CD14-positive monocyte (primary cell): ENCODE measurements at regions not wholly inside any gene's neighbourhood (a gene's known extent, or its start where the extent isn't known, plus 50 kb on each side); places are given as distances from the start of the nearest gene placed in this dataset.
"Not testable (repeated sequence)": the region's sequence is repeated elsewhere in the genome, so short reads cannot be mapped to it uniquely, and the experiment has no call there.

Source experiments
- DNase-seq, 3 donors: peaks; one replicate each; pipeline ENCODE4 v3.0.0-alpha.2; 2011 to 2022
- H2AFZ ChIP-seq: 2 replicates; pipeline ENCODE4 v1.6.0; 2012; ENCODE audit warnings: mild to moderate bottlenecking, low read depth, low read length, inconsistent platforms; ENCODE audit not compliant: insufficient read depth, poor library complexity, severe bottlenecking
- H3K27ac ChIP-seq, 2 donors: 1 replicate in 1 of 2; 2 replicates in 1 of 2; pipeline ENCODE4 v1.5.1; 2012 to 2013; ENCODE audit warnings: low read length in 2 of 2, control low read depth in 1 of 2, inconsistent platforms in 1 of 2, low read depth in 1 of 2, mild to moderate bottlenecking in 1 of 2
- H3K27me3 ChIP-seq, 2 donors: one replicate each; pipeline versions ENCODE4 v1.6.0 to v1.6.1; 2011 to 2013; ENCODE audit warnings: low read length in 2 of 2; ENCODE audit not compliant: control insufficient read depth in 2 of 2, insufficient read depth in 2 of 2
- H3K36me3 ChIP-seq, 2 donors: replicated peaks in 1 of 2; 1 replicate in 1 of 2; 2 replicates in 1 of 2; pipeline versions ENCODE4 v1.5.1 to v1.6.1; 2012 to 2013; ENCODE audit warnings: low read length in 2 of 2, control low read depth in 1 of 2, inconsistent platforms in 1 of 2, mild to moderate bottlenecking in 1 of 2; ENCODE audit not compliant: insufficient read depth in 2 of 2, control insufficient read depth in 1 of 2
- H3K4me1 ChIP-seq, 2 donors: 1 replicate in 1 of 2; 2 replicates in 1 of 2; pipeline versions ENCODE4 v1.5.1 to v1.6.1; 2012 to 2013; ENCODE audit warnings: low read length in 2 of 2, control low read depth in 1 of 2, inconsistent platforms in 1 of 2, mild to moderate bottlenecking in 1 of 2, moderate library complexity in 1 of 2; ENCODE audit not compliant: insufficient read depth in 2 of 2, control insufficient read depth in 1 of 2
- H3K4me2 ChIP-seq: replicated peaks from 2 replicates; pipeline ENCODE3; 2012; ENCODE audit warnings: low read length, moderate library complexity, mild to moderate bottlenecking; ENCODE audit not compliant: poor library complexity, severe bottlenecking; ENCODE audit errors: extremely low read depth
- H3K4me3 ChIP-seq, 3 experiments: fragments of 200-600 bp in 1 of 3; sonication (generic) in 1 of 3; replicated peaks in 1 of 3; 1 replicate in 2 of 3; 2 replicates in 1 of 3; pipeline ENCODE4 v1.5.1; 2011 to 2013; ENCODE audit warnings: low read length in 3 of 3, mild to moderate bottlenecking in 3 of 3, control low read depth in 2 of 3, low read depth in 2 of 3, inconsistent platforms in 1 of 3, moderate library complexity in 1 of 3
- H3K79me2 ChIP-seq: 2 replicates; pipeline ENCODE4 v1.6.0; 2012; ENCODE audit warnings: mild to moderate bottlenecking, control low read depth, inconsistent platforms, low read length, moderate library complexity; ENCODE audit not compliant: insufficient read depth
- H3K9ac ChIP-seq: 2 replicates; pipeline ENCODE4 v1.6.0; 2017; ENCODE audit warnings: low read length, mild to moderate bottlenecking; ENCODE audit not compliant: insufficient read depth, poor library complexity, severe bottlenecking
- H3K9me3 ChIP-seq, 2 donors: replicated peaks in 1 of 2; 1 replicate in 1 of 2; 2 replicates in 1 of 2; pipeline versions ENCODE4 v1.5.1 to v1.6.1; 2012 to 2013; ENCODE audit warnings: low read length in 2 of 2, control low read depth in 1 of 2; ENCODE audit not compliant: control insufficient read depth in 1 of 2, insufficient read depth in 1 of 2
- H4K20me1 ChIP-seq: 2 replicates; pipeline ENCODE4 v1.6.0; 2012; ENCODE audit warnings: mild to moderate bottlenecking, low read length, control low read depth, moderate library complexity; ENCODE audit not compliant: insufficient read depth
- H3K27ac Mint-ChIP-seq, 7 donors: one replicate each; pipeline ENCODE4 v1.8.0; 2020; ENCODE audit warnings: mild to moderate bottlenecking in 7 of 7, mixed read lengths in 7 of 7, moderate library complexity in 6 of 7, inconsistent platforms in 2 of 7
- H3K27me3 Mint-ChIP-seq, 3 donors: one replicate each; pipeline ENCODE4 v1.8.0; 2021 to 2022; ENCODE audit warnings: low read depth in 3 of 3, mild to moderate bottlenecking in 3 of 3, mixed read lengths in 3 of 3, moderate library complexity in 3 of 3, inconsistent platforms in 1 of 3
- H3K36me3 Mint-ChIP-seq, 2 donors: one replicate each; pipeline ENCODE4 v1.8.0; 2020; ENCODE audit warnings: mixed read lengths in 2 of 2, inconsistent platforms in 1 of 2, mild to moderate bottlenecking in 1 of 2
- H3K4me1 Mint-ChIP-seq: one replicate; pipeline ENCODE4 v1.8.0; 2020; ENCODE audit warnings: mild to moderate bottlenecking, mixed read lengths
- H3K4me3 Mint-ChIP-seq, 2 donors: one replicate each; pipeline ENCODE4 v1.8.0; 2020; ENCODE audit warnings: mild to moderate bottlenecking in 2 of 2, mixed read lengths in 2 of 2, moderate library complexity in 1 of 2
- H3K9me3 Mint-ChIP-seq, 7 donors: one replicate each; pipeline ENCODE4 v1.8.0; 2020 to 2022; ENCODE audit warnings: mixed read lengths in 7 of 7, mild to moderate bottlenecking in 6 of 7, moderate library complexity in 6 of 7, inconsistent platforms in 2 of 7
- WGBS: methylation state at CpG from one replicate; pipeline ENCODE4 v1.1.5; 2013; ENCODE audit warnings: missing lambda C conversion rate; ENCODE audit not compliant: insufficient coverage; 5-methylcytosine and 5-hydroxymethylcytosine counted together
- intact Hi-C, 2 donors: fragments of 100-400 bp; cut with micrococcal nuclease; formaldehyde crosslinking; loops; one replicate each; pipeline versions ENCODE4 v1.15.0 to v1.15.1; 2023
- TF ChIP-seq, protein P1 (sequence below): fragments of 200-600 bp; IDR thresholded peaks from one replicate; pipeline ENCODE4 v1.8.0; 2022; ENCODE audit warnings: antibody characterized with exemption, mild to moderate bottlenecking

DNA sequence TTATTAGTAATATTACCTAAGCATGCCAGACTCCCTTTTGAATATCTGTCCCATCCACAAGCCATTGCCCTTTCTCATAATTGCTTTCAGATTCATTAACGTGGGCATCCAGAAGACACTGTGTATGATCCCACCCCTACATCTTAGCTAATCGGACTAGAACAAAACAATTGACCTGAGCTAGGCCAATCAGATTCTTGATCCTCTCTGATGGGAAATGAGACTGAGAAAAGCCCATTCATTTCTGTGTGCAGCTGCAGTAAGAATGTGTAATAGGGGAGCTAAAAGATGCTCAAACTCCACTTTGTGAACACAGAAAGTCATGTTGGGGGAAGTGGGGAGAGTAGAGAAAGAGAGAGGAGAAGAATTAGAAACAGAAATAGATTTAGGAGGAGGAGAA lies 281.7 kb upstream of the G2E3 start:
- WGBS = no CpG with 5 or more reads among the region's 2 CpGs
- Histone ChIP-seq H4K20me1 (no peaks in the 10 kb centered on the region), H3K27ac (no peak overlapping the region), H3K79me2 (no peaks in the 10 kb centered on the region), H3K36me3 (no peaks in the 10 kb centered on the region), H3K9ac (no peak overlapping the region), H2AFZ (no peak overlapping the region), H3K4me2 (no peak overlapping the region), H3K9me3 (no peaks in the 10 kb centered on the region), H3K4me3 (no peak overlapping the region), H3K4me1 (no peaks in the 10 kb centered on the region), H3K27me3 (no peaks in the 10 kb centered on the region)
- Mint-ChIP-seq H3K9me3 (peaks cover 0 to 4% (median 0%) of the 10 kb centered on the region in 7 donors), H3K27me3 (peaks cover 0 to 5% (median 1%) of the 10 kb centered on the region in 3 donors), H3K36me3 (no peaks in the 10 kb centered on the region), H3K4me1 (no peaks in the 10 kb centered on the region), H3K4me3 (no peak overlapping the region), H3K27ac (no peak overlapping the region)
- TF ChIP-seq, protein P1, sequence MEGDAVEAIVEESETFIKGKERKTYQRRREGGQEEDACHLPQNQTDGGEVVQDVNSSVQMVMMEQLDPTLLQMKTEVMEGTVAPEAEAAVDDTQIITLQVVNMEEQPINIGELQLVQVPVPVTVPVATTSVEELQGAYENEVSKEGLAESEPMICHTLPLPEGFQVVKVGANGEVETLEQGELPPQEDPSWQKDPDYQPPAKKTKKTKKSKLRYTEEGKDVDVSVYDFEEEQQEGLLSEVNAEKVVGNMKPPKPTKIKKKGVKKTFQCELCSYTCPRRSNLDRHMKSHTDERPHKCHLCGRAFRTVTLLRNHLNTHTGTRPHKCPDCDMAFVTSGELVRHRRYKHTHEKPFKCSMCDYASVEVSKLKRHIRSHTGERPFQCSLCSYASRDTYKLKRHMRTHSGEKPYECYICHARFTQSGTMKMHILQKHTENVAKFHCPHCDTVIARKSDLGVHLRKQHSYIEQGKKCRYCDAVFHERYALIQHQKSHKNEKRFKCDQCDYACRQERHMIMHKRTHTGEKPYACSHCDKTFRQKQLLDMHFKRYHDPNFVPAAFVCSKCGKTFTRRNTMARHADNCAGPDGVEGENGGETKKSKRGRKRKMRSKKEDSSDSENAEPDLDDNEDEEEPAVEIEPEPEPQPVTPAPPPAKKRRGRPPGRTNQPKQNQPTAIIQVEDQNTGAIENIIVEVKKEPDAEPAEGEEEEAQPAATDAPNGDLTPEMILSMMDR = no peak
- no peak for DNase-seq
- intact Hi-C loops = no loop called here

DNA sequence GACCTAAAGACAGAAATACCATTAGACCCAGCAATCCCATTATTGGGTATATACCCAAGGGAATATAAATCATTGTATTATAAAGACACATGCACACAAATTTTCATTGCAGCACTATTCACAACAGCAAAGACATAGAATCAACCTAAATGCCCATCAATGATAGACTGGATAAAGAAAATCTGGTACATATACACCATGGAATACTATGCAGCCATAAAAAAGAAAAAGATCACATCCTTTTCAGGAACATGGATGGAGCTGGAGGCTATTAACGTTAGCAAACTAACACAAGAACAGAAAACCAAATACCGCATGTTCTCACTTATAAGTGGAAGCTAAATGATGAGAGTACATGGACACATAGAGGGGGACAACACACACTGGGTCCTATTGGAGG lies 280.1 kb upstream of the G2E3 start:
- H3K4me1 Mint-ChIP-seq, H3K4me3 Mint-ChIP-seq, intact Hi-C loops, H4K20me1 ChIP-seq, H3K4me3 ChIP-seq, H3K4me1 ChIP-seq, DNase-seq, H3K27ac Mint-ChIP-seq, H3K27ac ChIP-seq, H3K9me3 ChIP-seq, H3K9ac ChIP-seq, H3K79me2 ChIP-seq, H3K27me3 ChIP-seq, H3K36me3 ChIP-seq, H2AFZ ChIP-seq, H3K36me3 Mint-ChIP-seq, H3K4me2 ChIP-seq, H3K27me3 Mint-ChIP-seq, H3K9me3 Mint-ChIP-seq: not testable (repeated sequence)
- 100% methylated on average over 1 of the region's 2 CpGs for WGBS
